ENCODE measurements at regions not wholly inside any gene's neighbourhood (a gene's known extent, or its start where the extent isn't known, plus 50 kb on each side); places are given as distances from the start of the nearest gene placed in this dataset.

- TF ChIP-seq POLR2AphosphoS5 (IDR thresholded peaks at IDR 0.05; ENCODE audit: low read depth, low read length): no peak
- TF ChIP-seq POLR2A (IDR thresholded peaks at IDR 0.05; ENCODE audit: low read depth, low read length): no peak
- no peak for TF ChIP-seq TAF1 (IDR thresholded peaks at IDR 0.05; ENCODE audit: borderline replicate concordance, low read depth, low read length)
Observed at GRCh38 chr9:13645557-13645956, 366.1 kb upstream of the MPDZ start.

All from GM12892 (cell line).